HG03196 (cell line): ENCODE measurements at regions not wholly inside any gene's neighbourhood (a gene's known extent, or its start where the extent isn't known, plus 50 kb on each side); places are given as distances from the start of the nearest gene placed in this dataset.

ENCODE experiments used
- ATAC-seq: cut with Tn5 transposase; IDR thresholded peaks from one replicate; pipeline ENCODE4 v1.9.1; 2021; ENCODE audit not compliant: unreplicated experiment

DNA sequence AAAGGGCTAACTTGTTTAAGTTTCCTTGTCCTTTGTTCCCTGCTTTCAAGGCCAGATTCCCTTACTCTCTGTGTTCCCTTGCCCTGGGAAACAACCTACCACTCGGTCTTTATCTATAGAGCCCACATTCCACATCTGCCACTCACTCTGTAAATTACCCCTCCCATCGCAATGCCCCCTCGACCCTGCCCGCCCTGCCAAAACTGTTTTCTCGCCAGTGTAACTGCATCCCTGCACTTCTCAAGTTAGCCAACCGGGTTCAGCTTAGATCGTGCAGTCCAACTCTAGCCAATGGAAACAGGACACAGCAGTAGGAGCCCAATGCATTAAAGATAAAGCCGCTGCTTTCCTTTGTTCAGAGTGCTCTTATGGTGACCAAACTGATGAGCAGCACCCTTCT lies 263.6 kb downstream of the TBL1XR1 start:
- no peak for ATAC-seq

DNA sequence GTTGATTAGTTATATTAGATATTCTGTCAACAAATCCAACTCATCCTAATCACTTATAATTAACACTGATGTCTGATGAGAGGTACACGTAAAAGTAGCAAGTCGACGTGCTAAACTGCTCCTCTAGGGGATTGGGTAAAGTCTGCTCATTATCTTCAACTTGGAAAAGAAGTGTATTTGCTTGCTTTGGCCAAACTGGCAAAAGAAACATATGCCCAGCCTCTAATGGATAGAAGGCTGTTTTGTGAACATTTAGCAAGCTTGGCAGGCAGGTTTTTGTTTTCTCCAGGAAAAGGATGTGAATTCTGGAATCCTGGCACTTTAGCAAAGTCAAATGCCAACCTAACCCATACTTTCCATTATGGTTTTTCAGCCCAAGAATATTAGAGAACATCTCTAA lies 264.8 kb downstream of the TBL1XR1 start:
- no peak for ATAC-seq

DNA sequence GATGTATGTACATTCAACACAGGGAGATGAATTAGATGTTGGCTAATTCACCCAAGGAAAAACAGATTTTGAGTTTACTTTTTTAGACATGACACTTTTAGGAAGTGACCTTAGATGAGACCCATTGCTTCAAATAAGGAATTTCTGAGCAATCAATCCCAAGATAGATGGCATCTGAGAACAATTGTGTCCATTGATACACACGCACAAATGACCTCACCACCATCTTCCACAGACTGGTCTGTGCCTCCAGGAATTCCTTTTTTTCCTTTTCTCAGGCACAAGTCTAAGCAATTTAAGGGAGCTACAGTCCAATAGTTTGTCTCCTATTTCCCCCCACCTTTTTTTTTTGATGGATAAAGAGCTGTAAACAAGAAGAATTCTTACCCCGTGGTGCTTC lies 265.3 kb downstream of the TBL1XR1 start:
- no peak for ATAC-seq

DNA sequence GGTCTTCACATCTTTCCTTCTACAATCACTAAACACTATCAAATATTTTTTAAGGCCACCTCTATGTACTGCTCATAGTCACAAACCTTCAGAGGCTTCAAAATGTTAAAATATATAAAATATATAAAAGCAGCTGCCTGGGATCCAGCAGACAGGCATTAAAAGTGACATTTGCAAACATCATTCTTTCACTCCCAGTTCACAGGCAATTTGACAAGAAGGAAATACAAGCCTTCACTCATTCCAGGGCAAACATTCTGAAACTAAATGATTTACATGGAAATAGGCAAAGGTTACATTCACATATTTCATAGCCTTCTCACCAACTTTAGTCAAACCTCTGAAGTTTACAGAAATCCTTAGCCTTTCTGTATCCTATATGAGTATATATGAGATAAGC lies 266.3 kb downstream of the TBL1XR1 start:
- no peak for ATAC-seq

DNA sequence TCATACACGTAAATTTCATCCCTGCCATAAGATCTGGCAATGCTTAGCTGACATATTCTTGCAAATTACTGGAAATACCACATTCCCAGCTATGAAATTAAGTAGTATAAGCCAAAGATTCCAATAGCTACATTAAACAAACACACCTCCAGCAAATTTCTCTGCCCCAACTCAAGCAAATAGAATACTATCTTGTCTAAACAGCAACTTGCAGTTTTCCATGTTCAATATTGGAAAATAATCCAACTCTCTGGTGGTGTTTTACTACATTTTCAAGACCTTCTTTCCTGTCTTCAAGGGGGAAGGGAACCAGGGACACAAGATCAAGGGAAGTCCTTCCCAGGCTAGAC lies 268.7 kb downstream of the TBL1XR1 start:
- no peak for ATAC-seq

DNA sequence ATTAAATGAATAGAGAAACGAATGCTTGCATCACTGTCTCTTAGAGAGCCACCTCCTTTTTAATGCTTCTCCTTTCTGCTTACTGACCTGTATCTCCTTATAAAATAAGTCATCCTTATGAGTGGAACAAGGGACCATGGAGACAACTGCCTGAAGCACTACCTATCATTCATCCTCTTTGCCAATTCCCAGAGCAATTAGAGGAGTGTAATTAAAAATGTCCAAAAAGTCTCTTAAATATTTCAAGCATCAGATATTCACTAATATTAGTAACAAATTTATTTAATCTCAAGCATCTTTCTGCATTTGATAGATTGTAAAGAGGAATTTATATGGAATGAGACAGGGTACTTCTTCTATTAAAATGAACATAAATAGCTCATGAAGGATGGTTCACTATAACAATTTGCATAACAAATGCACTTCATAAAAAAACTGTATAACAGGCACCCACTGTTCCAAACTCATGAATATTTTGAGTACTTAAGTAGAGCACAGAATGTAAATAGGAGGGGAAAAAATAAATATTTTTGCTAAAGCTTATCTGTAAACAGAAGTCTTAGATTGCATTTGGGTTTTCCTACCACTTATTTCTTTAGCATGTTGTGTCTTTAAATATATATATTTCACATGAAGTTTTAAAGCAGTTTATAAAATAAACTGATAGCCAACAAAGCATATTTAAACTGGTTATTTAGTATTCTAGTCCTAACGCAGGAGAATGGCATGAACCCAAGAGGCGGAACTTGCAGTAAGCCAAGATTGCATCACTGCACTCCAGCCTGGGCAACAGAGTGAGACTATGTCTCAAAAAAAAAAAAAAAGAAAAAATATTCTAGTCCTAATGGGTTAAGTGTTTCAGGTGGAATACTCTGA lies 269.3 kb downstream of the TBL1XR1 start:
- ATAC-seq, result no peak

DNA sequence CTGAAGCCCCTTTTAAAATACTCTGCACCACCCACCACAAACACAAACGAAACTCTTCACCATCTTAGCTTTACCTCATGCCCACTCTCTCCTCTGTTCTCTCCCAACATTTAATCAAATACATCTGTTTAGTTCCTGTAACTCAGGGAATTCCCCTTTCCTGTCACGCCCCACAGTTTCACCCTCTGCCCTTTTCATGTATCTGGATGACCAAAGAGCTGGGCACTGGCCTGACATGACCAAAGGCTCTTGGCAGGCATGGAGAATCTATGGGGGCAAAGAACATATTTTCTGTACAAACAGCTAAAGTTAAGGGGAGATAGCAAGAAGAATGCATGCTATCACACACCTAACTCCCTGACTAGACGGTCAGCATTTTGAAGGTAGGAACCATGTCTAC lies 270.0 kb downstream of the TBL1XR1 start:
- no peak for ATAC-seq

DNA sequence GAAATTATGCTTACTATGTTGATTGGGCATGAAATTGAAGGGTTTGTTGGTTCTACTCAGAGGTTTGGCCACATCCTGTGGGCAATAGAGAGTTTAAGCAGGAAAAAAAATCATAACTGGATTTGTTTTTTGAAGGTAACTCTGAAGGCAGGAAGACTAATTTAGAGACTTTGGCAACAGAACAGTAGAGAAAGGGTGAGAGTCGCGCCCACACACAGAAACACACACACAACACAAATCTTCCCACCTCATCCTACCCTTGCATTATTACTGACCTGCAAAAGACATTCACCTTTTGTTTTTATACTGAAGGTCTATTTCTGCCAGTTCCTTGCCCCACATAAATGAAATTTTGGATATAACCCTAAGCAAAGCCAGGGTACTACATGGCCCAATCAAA lies 270.6 kb downstream of the TBL1XR1 start:
- no peak for ATAC-seq

DNA sequence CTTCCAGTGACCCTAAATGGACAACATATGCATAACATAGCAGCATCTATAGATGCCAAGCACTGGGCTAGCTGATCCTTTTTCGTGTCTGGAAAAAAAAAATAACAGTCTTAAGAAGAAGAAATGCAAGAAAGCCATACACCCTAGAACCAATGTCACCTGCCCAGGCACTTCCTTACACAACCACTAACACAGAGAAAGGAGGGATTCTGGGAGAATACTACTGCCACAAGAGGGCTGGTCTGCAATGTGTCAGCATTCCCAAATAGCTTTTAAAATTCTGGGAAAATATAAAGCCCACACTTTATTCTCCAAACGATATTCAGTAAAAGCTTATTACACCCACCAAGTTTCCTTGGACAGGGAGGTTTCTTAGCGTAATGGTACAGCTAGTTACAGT lies 271.2 kb downstream of the TBL1XR1 start:
- ATAC-seq, result no peak

DNA sequence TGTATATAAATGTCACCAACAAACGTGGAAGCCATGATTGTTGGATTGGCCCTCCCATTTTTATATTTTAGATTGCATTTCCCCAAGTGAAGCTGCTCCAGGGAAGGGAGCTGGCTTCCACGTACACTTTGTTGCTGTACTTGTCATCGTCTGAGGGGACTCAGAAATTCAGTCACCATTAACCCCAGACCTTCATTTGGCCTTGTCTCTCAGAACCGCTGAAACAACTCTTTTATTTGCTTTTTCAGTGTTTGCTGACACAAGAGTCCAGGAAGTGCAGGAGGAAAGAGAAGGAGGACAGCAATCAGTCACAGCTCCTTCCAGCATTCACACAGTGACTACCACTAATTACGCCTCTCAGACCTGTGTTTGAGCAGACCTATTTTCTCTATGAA lies 276.5 kb downstream of the TBL1XR1 start:
- ATAC-seq, result no peak

DNA sequence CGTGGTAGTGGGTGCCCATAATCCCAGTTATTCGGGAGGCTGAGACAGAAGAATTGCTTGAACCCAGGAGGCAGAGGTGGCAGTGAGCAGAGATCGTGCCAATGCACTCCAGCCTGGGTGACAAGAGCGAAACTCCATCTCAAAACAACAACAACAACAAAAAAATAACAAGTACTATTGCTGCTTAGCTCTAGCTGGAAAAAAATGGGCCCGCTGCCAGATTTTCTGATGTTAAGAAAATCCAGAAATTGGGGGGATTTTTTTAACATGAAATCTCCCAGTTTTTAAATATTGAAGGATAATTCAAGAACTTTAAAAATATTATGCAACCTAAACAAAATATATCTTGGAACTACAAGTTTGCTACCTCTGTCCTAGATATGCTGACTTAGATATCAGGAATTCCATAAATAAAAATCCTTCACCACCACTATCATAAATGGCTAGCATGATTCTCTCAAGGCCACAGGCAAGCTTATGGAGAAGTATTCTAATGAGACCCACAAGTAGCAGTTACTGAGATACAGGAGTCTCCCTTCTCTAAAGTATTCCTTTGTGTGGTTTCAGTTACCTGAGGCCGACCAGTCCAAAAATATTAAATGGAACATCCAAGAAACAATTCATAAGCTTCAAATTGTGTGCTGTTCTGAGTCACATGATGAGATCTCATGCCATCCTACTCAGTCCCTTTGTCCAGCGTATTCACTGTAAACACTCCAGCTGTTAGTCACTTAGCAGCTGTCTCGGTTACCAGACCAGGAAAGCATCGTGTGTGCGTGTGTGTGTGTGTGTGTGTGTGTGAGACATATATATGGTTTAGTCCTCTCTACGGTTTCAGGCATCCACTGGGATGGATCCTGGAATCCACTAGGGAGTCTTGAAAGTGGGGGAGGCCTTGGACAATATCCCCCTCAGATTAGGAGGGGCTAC lies 277.2 kb downstream of the TBL1XR1 start:
- ATAC-seq, result no peak

DNA sequence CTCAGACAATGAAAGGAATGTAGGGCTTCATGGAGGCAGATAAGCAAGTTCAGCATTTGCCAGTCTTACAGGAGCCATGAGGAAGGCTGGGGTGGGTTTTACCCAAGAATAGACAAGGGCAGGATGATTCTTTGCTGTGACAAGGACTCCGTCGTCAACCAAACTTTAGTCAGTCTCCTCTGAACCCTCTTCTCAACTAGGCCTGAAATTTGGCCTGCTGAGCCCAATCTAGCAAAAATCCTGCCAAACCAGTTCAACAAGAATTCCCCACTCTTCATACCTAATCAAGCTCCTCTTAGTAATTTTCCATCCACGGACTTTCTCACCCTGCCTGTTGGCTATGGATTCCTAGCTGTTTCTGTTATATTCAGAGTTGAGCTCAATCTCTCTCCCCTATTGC lies 280.5 kb downstream of the TBL1XR1 start:
- no peak for ATAC-seq

DNA sequence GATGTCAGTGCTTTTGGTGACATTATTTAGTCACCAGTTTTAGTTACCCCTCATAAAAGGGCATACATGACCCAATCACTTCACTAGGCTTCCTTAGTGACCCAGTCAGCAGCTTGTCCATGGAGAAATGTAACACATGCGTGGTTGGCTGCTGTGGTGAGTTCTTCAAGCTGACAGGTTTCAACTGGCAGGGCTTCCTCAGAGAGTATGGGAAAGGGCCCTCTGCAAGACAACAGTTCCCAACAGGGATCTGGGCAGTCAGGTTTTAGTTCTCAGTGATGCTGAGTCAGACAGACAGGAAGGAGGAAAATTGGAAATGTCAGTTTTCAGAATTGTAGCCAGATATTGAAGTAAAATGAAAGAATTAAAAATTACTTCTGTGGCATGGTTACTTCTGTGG lies 282.5 kb downstream of the TBL1XR1 start:
- ATAC-seq, result no peak

DNA sequence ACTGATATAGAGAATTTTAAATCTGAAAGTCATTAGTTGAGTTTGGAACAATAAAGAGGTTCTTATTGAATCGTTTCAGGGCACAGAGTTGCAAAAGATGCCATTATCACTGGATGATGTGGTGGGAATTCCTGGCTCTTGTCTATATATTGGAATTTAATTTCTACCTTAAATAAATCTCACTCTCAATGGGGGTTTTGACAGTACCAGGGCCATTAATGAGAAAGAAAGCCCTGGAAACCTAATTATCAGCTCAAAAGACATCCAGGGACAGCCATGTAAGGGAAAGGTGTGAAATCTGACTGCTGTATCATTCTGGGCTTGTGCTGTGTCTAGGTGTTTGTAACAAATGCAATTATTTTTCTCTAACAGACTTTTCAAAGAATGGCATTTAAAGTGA lies 285.7 kb downstream of the TBL1XR1 start:
- ATAC-seq, result no peak

DNA sequence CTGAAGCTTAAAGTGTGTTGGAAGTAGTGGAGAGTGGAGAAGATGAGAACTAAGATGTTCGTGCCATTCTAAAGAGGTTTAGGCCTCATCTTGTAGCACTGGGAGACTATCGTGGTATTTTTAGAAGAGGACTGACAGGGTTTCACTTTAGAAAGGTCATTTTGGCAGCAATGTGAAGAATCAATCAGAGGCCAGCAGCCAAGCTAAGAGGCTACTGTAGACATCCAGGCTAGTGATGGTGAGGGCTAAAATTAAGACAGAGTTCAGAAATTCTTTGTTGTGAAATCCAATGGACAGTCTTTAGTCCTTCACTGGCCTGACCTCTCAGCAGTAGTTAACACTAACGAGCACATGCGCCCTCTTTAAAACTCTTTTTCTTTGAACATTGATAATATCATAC lies 288.2 kb downstream of the TBL1XR1 start:
- no peak for ATAC-seq

DNA sequence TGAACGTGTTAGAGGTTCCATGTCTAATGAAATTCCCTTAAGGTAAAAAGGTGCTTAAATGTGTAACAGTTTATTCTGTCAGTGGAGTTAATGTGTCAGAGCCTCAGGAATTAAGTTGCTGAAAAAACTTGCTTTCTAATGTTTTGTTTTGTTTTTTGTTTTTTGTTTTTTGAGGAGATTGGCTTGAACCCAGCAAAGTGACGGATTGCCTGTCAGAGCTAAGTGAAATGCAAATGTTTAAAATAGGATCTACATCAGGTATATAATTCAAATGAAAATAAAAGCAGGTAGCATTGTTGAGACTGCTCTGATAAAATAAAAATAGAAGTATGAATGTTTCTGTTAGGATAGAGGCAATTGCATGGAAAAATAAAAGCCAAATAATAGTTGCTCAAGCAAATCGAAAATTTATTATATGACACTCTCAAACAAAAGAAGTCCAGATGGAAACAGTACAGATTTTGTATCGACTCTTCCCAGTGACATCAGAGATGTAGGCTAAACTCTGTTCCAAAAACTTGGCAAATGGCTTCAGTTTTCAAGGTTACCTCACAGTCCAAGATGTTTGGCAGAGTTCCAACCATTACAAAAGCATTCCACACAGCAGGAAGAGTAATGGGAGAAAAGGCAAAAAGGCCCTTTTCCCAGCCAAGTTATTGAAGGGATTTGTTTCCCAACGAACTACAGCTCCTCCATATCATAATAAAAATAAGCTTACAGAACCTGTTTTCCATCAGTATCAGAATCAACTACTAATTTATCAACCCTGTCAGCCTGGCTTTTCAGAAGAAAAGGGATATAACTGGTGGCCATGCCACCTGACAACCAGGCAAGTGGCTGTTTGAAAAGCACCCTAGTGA lies 291.0 kb downstream of the TBL1XR1 start:
- ATAC-seq, result no peak

DNA sequence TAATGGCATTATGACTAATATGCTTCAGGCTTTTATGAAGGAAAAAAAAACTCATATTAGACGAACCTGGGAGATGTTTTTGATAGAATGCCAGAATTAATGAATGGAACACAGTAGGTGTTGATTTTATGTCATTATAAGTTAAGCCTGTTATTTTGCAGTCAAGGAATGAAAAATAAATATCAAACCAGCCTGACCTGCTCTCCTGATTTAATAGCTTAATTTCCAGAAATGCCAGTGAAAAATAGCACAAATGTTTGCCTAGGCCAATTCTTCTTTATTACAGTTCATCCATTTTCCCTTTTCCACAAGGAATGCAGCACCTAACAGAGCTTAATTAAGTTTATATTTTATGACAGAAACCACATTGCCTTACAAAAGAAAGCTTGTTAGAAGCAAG lies 292.0 kb downstream of the TBL1XR1 start:
- no peak for ATAC-seq

DNA sequence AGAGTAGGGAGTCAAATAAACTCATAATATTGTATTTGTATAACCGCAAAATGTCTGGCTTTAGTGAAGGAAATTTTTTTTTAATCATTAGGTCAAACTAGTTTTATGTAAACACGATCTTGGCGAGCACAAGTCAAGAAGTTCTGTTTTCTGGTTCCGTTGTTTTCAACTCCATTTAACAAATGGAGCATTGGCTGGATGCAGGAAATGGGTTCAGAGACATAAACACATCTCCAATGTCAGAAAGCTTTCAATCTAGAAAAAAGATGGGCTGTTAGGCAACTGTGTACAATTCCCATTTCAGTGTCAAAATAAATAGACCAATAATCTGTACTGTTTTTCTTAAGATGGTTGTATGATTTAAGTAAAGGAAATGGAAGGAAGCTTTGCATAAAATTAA lies 292.8 kb downstream of the TBL1XR1 start:
- no peak for ATAC-seq

DNA sequence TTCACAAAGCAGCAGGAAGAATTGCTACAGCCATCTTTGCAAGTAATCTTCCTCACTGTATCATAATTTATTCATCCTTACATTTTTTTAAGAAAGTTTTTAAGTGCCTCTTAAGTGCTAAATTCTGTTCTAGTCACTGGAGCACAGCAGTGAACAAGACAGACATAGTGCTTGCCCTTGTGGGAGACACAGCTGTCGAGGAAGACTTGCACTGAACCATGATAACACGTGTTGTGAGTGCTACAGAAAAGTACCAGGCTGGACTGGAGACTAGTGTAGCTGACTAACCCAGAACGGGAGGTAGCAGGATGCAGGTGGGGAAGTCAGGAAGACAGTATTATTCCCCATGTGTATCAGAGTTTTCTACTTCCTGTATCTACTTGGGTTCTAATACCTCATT lies 300.6 kb downstream of the TBL1XR1 start:
- ATAC-seq, result no peak

DNA sequence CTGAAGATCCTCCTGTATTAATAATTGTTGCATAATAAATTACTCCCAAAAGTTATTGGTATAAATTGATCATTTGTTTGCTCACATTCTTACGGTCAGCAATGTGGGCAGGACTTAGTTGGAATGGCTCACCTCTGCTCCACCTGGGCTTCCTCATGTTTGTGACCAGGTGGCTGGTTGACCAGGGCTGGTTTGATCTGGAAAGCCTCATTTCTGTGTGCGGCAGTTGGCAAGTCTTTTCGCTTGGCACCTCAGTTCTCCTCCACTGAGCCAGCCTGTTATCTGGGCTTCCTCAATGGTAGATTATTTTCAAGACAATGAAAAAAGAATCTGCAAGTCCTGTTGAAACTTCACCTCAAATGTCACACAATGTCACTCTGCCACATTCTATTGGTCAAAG lies 301.1 kb downstream of the TBL1XR1 start:
- no peak for ATAC-seq

DNA sequence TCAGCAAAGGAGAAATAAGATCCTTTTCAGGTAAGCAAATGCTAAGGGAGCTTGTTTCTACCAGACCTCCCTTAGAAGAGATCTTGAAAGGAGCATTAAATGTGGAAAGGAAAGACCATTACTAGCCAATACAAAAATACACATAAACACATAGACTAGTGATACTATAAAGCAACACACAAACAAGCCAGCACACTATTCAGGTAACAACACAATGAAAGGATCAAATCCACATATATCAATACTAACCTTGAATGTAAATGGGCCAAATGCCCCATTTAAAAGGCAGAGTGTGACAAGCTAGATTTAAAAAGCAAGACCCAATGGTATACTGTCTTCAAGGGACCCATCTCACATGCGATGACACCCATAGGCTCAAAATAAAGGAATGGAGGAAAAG lies 317.6 kb downstream of the TBL1XR1 start:
- ATAC-seq, result no peak
